HG03442 (cell line): ENCODE measurements at regions not wholly inside any gene's neighbourhood (a gene's known extent, or its start where the extent isn't known, plus 50 kb on each side); places are given as distances from the start of the nearest gene placed in this dataset.

ENCODE experiments used
- ATAC-seq: cut with Tn5 transposase; IDR thresholded peaks from one replicate; pipeline ENCODE4 v1.9.1; 2021; ENCODE audit warnings: mild to moderate bottlenecking, moderate library complexity; ENCODE audit not compliant: unreplicated experiment

GRCh38 chr15:39106950-39107349, 473.9 kb upstream of the THBS1 start:
- ATAC-seq = no peak

- no peak for ATAC-seq
Observed at GRCh38 chr15:39108021-39108420, 472.9 kb upstream of the THBS1 start.

GRCh38 chr15:39110336-39110735, 470.5 kb upstream of the THBS1 start:
- no peak for ATAC-seq

GRCh38 chr15:39110746-39111145, 470.1 kb upstream of the THBS1 start:
- no peak for ATAC-seq

GRCh38 chr15:39113741-39114140, 467.1 kb upstream of the THBS1 start:
- no peak for ATAC-seq

GRCh38 chr15:39114690-39115378, 466.0 kb upstream of the THBS1 start:
- ATAC-seq = no peak

GRCh38 chr15:39115379-39116057, 465.4 kb upstream of the THBS1 start:
- no peak for ATAC-seq

- ATAC-seq = no peak
Observed at GRCh38 chr15:39118510-39118909, 462.4 kb upstream of the THBS1 start.

- ATAC-seq = no peak
Observed at GRCh38 chr15:39124155-39124552, 456.7 kb upstream of the THBS1 start.

GRCh38 chr15:39124553-39125171, 456.2 kb upstream of the THBS1 start:
- no peak for ATAC-seq

GRCh38 chr15:39125226-39125625, 455.7 kb upstream of the THBS1 start:
- no peak for ATAC-seq

GRCh38 chr15:39125904-39126303, 455.0 kb upstream of the THBS1 start:
- no peak for ATAC-seq

- no peak for ATAC-seq
Observed at GRCh38 chr15:39127151-39127790, 453.6 kb upstream of the THBS1 start.

GRCh38 chr15:39127925-39128617, 452.8 kb upstream of the THBS1 start:
- no peak for ATAC-seq

GRCh38 chr15:39128746-39129145, 452.1 kb upstream of the THBS1 start:
- no peak for ATAC-seq

GRCh38 chr15:39130556-39131379, 450.1 kb upstream of the THBS1 start:
- no peak for ATAC-seq

- ATAC-seq = no peak
Observed at GRCh38 chr15:39131609-39132008, 449.3 kb upstream of the THBS1 start.

- no peak for ATAC-seq
Observed at GRCh38 chr15:39132070-39132469, 448.8 kb upstream of the THBS1 start.

GRCh38 chr15:39132954-39133600, 447.8 kb upstream of the THBS1 start:
- ATAC-seq = no peak

- no peak for ATAC-seq
Observed at GRCh38 chr15:39134282-39134681, 446.6 kb upstream of the THBS1 start.
